Glutamatergic neuron (in vitro differentiated cells): ENCODE measurements at regions not wholly inside any gene's neighbourhood (a gene's known extent, or its start where the extent isn't known, plus 50 kb on each side); places are given as distances from the start of the nearest gene placed in this dataset.

Experiments
- DNase-seq: peaks from one replicate; pipeline ENCODE4 v3.0.0; 2022
- H3K27ac Mint-ChIP-seq: one replicate; pipeline ENCODE4 v1.8.0; 2020; ENCODE audit warnings: mild to moderate bottlenecking, mixed read lengths, inconsistent platforms; ENCODE audit not compliant: unreplicated experiment
- H3K27me3 Mint-ChIP-seq: one replicate; pipeline ENCODE4 v1.8.0; 2020; ENCODE audit warnings: mild to moderate bottlenecking, moderate library complexity, mixed read lengths, inconsistent platforms; ENCODE audit not compliant: unreplicated experiment
- H3K36me3 Mint-ChIP-seq: one replicate; pipeline ENCODE4 v1.8.0; 2020; ENCODE audit warnings: mild to moderate bottlenecking, mixed read lengths, inconsistent platforms; ENCODE audit not compliant: unreplicated experiment
- H3K4me1 Mint-ChIP-seq: one replicate; pipeline ENCODE4 v1.8.0; 2020; ENCODE audit warnings: mild to moderate bottlenecking, low read depth, mixed read lengths, inconsistent platforms; ENCODE audit not compliant: unreplicated experiment
- H3K4me3 Mint-ChIP-seq: one replicate; pipeline ENCODE4 v1.8.0; 2020; ENCODE audit warnings: mild to moderate bottlenecking, mixed read lengths, inconsistent platforms; ENCODE audit not compliant: unreplicated experiment
- H3K9me3 Mint-ChIP-seq: one replicate; pipeline ENCODE4 v1.8.0; 2020; ENCODE audit warnings: mild to moderate bottlenecking, moderate library complexity, mixed read lengths, inconsistent platforms; ENCODE audit not compliant: unreplicated experiment
- TF ChIP-seq, protein P1 (sequence below): fragments of 200-600 bp; sonication (generic); IDR thresholded peaks from one replicate; pipeline ENCODE4 v1.5.0; 2021; ENCODE audit not compliant: partially characterized antibody, unreplicated experiment

GRCh38 chr12:132436791-132437251 lies 53.1 kb upstream of the FBRSL1 start:
- no peaks in the 10 kb centered on the region for H3K36me3 Mint-ChIP-seq
- TF ChIP-seq, protein P1, sequence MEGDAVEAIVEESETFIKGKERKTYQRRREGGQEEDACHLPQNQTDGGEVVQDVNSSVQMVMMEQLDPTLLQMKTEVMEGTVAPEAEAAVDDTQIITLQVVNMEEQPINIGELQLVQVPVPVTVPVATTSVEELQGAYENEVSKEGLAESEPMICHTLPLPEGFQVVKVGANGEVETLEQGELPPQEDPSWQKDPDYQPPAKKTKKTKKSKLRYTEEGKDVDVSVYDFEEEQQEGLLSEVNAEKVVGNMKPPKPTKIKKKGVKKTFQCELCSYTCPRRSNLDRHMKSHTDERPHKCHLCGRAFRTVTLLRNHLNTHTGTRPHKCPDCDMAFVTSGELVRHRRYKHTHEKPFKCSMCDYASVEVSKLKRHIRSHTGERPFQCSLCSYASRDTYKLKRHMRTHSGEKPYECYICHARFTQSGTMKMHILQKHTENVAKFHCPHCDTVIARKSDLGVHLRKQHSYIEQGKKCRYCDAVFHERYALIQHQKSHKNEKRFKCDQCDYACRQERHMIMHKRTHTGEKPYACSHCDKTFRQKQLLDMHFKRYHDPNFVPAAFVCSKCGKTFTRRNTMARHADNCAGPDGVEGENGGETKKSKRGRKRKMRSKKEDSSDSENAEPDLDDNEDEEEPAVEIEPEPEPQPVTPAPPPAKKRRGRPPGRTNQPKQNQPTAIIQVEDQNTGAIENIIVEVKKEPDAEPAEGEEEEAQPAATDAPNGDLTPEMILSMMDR, result no peak
- H3K4me1 Mint-ChIP-seq, result peaks cover 10% of the 10 kb centered on the region
- H3K4me3 Mint-ChIP-seq, result no peak overlapping the region
- H3K9me3 Mint-ChIP-seq, result peaks cover 14% of the 10 kb centered on the region
- DNase-seq, result no peak
- H3K27ac Mint-ChIP-seq, result no peak overlapping the region
- peaks cover 12% of the 10 kb centered on the region for H3K27me3 Mint-ChIP-seq

DNA sequence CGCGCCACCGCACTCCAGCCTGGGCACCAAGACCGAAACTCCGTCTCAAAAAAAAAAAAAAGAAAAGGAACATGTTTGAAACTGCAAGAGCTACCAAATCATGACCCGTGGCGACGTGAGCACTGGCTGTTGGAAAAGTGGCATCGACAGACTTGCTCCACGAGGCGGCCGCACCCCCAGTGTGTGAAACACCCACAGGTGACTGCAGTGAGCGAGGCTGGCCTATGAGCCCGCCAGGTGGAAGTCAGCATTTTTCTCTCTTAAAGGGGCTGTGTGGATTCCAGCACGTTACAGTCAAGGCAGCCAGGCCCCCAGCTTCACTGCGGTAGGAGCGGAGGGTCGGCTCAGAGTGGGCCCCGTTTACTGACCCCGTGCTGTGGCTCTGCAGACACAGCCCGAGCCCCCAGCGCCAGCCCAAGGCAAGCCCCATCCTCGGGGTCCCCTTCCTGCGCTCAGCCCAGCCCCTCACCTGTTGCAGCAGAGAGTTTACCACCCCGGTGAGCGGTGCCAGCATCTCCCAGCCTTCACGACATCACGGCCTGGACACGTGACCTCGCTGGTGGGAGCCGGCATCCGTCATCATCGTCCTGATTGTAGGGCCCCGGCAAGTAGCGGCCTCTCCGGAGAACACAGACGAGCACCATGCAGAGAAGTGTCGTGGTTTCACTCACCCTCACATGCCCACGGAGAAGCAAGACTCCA lies 54.3 kb upstream of the FBRSL1 start:
- Mint-ChIP-seq H3K27ac (no peak overlapping the region), H3K4me3 (no peak overlapping the region)

DNA sequence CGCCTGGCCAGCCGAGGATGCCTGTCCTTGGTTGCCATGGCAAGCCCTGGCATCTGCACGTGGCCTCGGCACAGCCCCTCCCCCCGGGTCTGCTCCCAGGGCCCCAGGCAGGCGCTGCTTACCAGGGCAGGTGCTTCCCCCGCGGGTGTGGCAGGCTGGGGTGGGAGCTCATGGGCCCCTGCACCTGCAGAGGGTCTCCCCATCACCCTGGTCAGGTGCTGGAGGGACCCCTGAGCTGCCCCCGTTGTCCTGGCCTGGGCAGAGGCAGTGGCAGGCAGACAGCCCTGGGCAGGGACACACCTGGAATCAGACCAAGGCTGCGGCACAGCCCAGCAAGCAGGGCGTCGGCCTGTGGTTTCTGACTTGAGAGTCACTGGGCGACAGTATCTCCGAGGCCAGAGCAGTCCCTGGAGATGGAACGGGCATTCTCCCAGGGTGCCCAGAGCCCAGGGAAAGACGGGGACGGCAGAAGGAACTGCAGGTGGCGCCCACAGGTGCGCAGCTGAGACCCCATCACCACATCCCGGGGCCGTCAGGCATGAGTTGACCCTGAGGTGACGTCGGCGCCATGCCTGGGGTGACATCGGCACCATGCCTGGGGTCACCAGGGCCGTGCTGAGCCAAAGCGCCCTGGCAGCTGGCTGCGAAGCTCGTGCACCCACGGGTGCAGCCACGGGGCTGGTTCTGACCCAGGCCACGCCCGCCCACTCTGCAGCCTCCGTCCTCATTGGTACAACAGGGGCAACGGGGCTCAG lies 56.1 kb upstream of the FBRSL1 start:
- TF ChIP-seq, protein P1, result no peak

More for the DNA sequence above, 54.3 kb upstream of the FBRSL1 start:
- Mint-ChIP-seq H3K4me1 (peaks cover 8% of the 10 kb centered on the region), H3K27me3 (peaks cover 10% of the 10 kb centered on the region), H3K36me3 (no peaks in the 10 kb centered on the region), H3K9me3 (peaks cover 18% of the 10 kb centered on the region)
- no peak for DNase-seq
- TF ChIP-seq, protein P1, result no peak

GRCh38 chr12:132432721-132433577 lies 57.0 kb upstream of the FBRSL1 start:
- peaks cover 16% of the 10 kb centered on the region for H3K27me3 Mint-ChIP-seq

More for the DNA sequence above, 56.1 kb upstream of the FBRSL1 start:
- Mint-ChIP-seq H3K9me3 (peaks cover 23% of the 10 kb centered on the region), H3K36me3 (no peaks in the 10 kb centered on the region), H3K4me3 (no peak overlapping the region), H3K27me3 (peaks cover 16% of the 10 kb centered on the region), H3K4me1 (peaks cover 19% of the 10 kb centered on the region), H3K27ac (no peak overlapping the region)
- no peak for DNase-seq

More at GRCh38 chr12:132432721-132433577, 57.0 kb upstream of the FBRSL1 start:
- TF ChIP-seq, protein P1, result no peak
- Mint-ChIP-seq H3K4me3 (peak overlapping the region; percentile 6), H3K36me3 (no peaks in the 10 kb centered on the region), H3K4me1 (peaks cover 23% of the 10 kb centered on the region), H3K9me3 (peaks cover 25% of the 10 kb centered on the region), H3K27ac (peak overlapping the region; percentile 69)
- DNase-seq, result no peak
